IMR-90 (cell line): ENCODE measurements at regions not wholly inside any gene's neighbourhood (a gene's known extent, or its start where the extent isn't known, plus 50 kb on each side); places are given as distances from the start of the nearest gene placed in this dataset.

Experiments
- ATAC-seq: fragments of 200-7000 bp; cut with Tn5 transposase; 2 replicates; pipeline ENCODE4 v1.9.1; 2020; ENCODE audit warnings: low read depth, mild to moderate bottlenecking, moderate library complexity
- BruUV-seq: library from RNA; stranded (reverse); fragments of 400-500 nt; replicated peaks from 2 replicates; lab custom pipeline; 2021; lab: Mats Ljungman, UMichigan
- CTCF ChIA-PET: fragments of 300-600 bp; formaldehyde crosslinking; extraction: SDS; loops from one replicate; lab custom pipeline; 2021; ENCODE audit warnings: antibody characterized with exemption; lab: Yijun Ruan, JAX
- POLR2A ChIA-PET: fragments of 300-600 bp; sonication (Branson Sonifier 250); formaldehyde crosslinking; loops from one replicate; lab custom pipeline; 2022; ENCODE audit warnings: antibody characterized with exemption; ENCODE audit not compliant: unreplicated experiment; lab: Charles Lee
- DNase-seq: peaks from one replicate; pipeline ENCODE4 v3.0.0; 2013
- H2AFZ ChIP-seq: replicated peaks from 2 replicates; pipeline ENCODE3; 2013; ENCODE audit warnings: low read length, mild to moderate bottlenecking; ENCODE audit not compliant: poor library complexity
- H2AK5ac ChIP-seq: 2 replicates; pipeline ENCODE4 v1.6.1; 2013; ENCODE audit warnings: low read depth, low read length, inconsistent platforms
- H2AK9ac ChIP-seq: replicated peaks from 2 replicates; pipeline ENCODE3; 2013; ENCODE audit warnings: mild to moderate bottlenecking, low read depth, low read length, moderate library complexity; ENCODE audit not compliant: poor library complexity
- H2BK120ac ChIP-seq: 2 replicates; pipeline ENCODE4 v1.6.1; 2013; ENCODE audit warnings: low read depth, low read length, inconsistent platforms
- H2BK15ac ChIP-seq: 3 replicates; pipeline ENCODE4 v1.6.1; 2013; ENCODE audit warnings: low read depth, low read length, inconsistent platforms
- H2BK20ac ChIP-seq: 2 replicates; pipeline ENCODE4 v1.6.1; 2013; ENCODE audit warnings: low read depth, mild to moderate bottlenecking, inconsistent platforms, low read length, moderate library complexity
- H2BK5ac ChIP-seq: 2 replicates; pipeline ENCODE4 v1.6.1; 2013; ENCODE audit warnings: mild to moderate bottlenecking, low read depth, low read length, inconsistent platforms; ENCODE audit not compliant: poor library complexity, severe bottlenecking
- H3K14ac ChIP-seq: replicated peaks from 2 replicates; pipeline ENCODE4 v1.6.1; 2013; ENCODE audit warnings: low read depth, low read length, inconsistent platforms
- H3K18ac ChIP-seq: 2 replicates; pipeline ENCODE4 v1.6.1; 2013; ENCODE audit warnings: low read depth, low read length, control low read depth
- H3K23ac ChIP-seq: 2 replicates; pipeline ENCODE4 v1.6.1; 2013; ENCODE audit warnings: low read depth, low read length, inconsistent platforms
- H3K27ac ChIP-seq: 2 replicates; pipeline ENCODE4 v1.5.1; 2013; ENCODE audit warnings: mild to moderate bottlenecking, control low read depth, low read length; ENCODE audit not compliant: insufficient read depth
- H3K27me3 ChIP-seq: 2 replicates; pipeline ENCODE4 v1.6.1; 2013; ENCODE audit warnings: low read length; ENCODE audit not compliant: control insufficient read depth, insufficient read depth
- H3K36me3 ChIP-seq: 2 replicates; pipeline ENCODE4 v1.6.1; 2013; ENCODE audit warnings: low read length, mixed read lengths; ENCODE audit not compliant: control insufficient read depth, insufficient read depth
- H3K4ac ChIP-seq: 2 replicates; pipeline ENCODE4 v1.6.1; 2013; ENCODE audit warnings: low read depth, low read length, inconsistent platforms
- H3K4me1 ChIP-seq: 2 replicates; pipeline ENCODE4 v1.6.1; 2013; ENCODE audit warnings: low read length, mixed read lengths; ENCODE audit not compliant: control insufficient read depth, insufficient read depth
- H3K4me2 ChIP-seq: 2 replicates; pipeline ENCODE4 v1.6.1; 2013; ENCODE audit warnings: low read depth, mild to moderate bottlenecking, control low read depth, low read length, moderate library complexity
- H3K4me3 ChIP-seq: 2 replicates; pipeline ENCODE4 v1.5.1; 2013; ENCODE audit warnings: low read depth, mild to moderate bottlenecking, control low read depth, low read length, moderate library complexity; ENCODE audit not compliant: insufficient read depth
- H3K56ac ChIP-seq: 2 replicates; pipeline ENCODE4 v1.6.1; 2013; ENCODE audit warnings: low read length, inconsistent platforms; ENCODE audit not compliant: insufficient read depth; ENCODE audit errors: extremely low read depth
- H3K79me1 ChIP-seq, 2 experiments: 2 replicates each; pipeline ENCODE4 v1.6.1; 2013; ENCODE audit warnings: low read length in 2 of 2, inconsistent platforms in 1 of 2, low read depth in 1 of 2
- H3K9ac ChIP-seq: 2 replicates; pipeline ENCODE4 v1.6.1; 2013; ENCODE audit warnings: low read depth, low read length, control low read depth
- H3K9me1 ChIP-seq: 2 replicates; pipeline ENCODE4 v1.6.1; 2013; ENCODE audit warnings: low read length, inconsistent platforms; ENCODE audit not compliant: insufficient read depth
- H3K9me3 ChIP-seq: 2 replicates; pipeline ENCODE4 v1.6.1; 2013; ENCODE audit warnings: low read length; ENCODE audit not compliant: control insufficient read depth, insufficient read depth
- H4K20me1 ChIP-seq: 2 replicates; pipeline ENCODE4 v1.6.1; 2013; ENCODE audit warnings: low read length, inconsistent platforms; ENCODE audit not compliant: insufficient read depth
- H4K5ac ChIP-seq: 2 replicates; pipeline ENCODE4 v1.6.1; 2013; ENCODE audit warnings: mild to moderate bottlenecking, low read depth, low read length, control low read depth
- H4K8ac ChIP-seq, 2 experiments: 2 replicates each; pipeline ENCODE4 v1.6.1; 2013; ENCODE audit warnings: low read depth in 2 of 2, low read length in 2 of 2, control low read depth in 1 of 2, inconsistent platforms in 1 of 2
- H4K91ac ChIP-seq: 2 replicates; pipeline ENCODE4 v1.6.1; 2013; ENCODE audit warnings: low read depth, low read length, inconsistent platforms; ENCODE audit not compliant: insufficient read depth
- CEBPB ChIP-seq: IDR thresholded peaks from 2 replicates; pipeline ENCODE4 v1.6.1; 2012; ENCODE audit warnings: low read depth, low read length, improper control_type of control experiment
- POLR2A ChIP-seq: IDR thresholded peaks from 2 replicates; pipeline ENCODE4 v1.6.1; 2012; ENCODE audit warnings: mild to moderate bottlenecking, low read depth, low read length
- RAD21 ChIP-seq: IDR thresholded peaks from 2 replicates; pipeline ENCODE4 v1.6.1; 2012; ENCODE audit warnings: low read length, improper control_type of control experiment
- RCOR1 ChIP-seq: IDR thresholded peaks from 2 replicates; pipeline ENCODE4 v1.6.1; 2012; ENCODE audit warnings: mild to moderate bottlenecking, low read length, improper control_type of control experiment; ENCODE audit not compliant: insufficient replicate concordance
- SMC3 ChIP-seq: fragments of 150-350 bp; IDR thresholded peaks from 2 replicates; pipeline ENCODE4 v1.6.1; 2016; ENCODE audit warnings: low read depth, mild to moderate bottlenecking, antibody characterized with exemption, low read length, moderate library complexity
- WGBS, 2 experiments: methylation state at CpG; one replicate each; pipeline versions ENCODE4 v1.1.5 to v1.1.7; 2013; ENCODE audit warnings: missing lambda C conversion rate in 2 of 2; ENCODE audit not compliant: insufficient read length in 1 of 2; ENCODE audit errors: extremely low coverage in 2 of 2; 5-methylcytosine and 5-hydroxymethylcytosine counted together
- dilution Hi-C: fragments of 300-500 bp; cut with HindIII; formaldehyde crosslinking; loops from one replicate; pipeline ENCODE4 v1.14.3; 2018; ENCODE audit warnings: low sequenced_read_pairs; ENCODE audit not compliant: unreplicated experiment
- in situ Hi-C: fragments of 300-500 bp; cut with MboI; formaldehyde crosslinking; loops from 3 replicates; pipeline ENCODE4 v1.14.3; 2019; ENCODE audit warnings: low sequenced_read_pairs, inconsistent platforms, mixed read lengths
- intact Hi-C: fragments of 100-400 bp; cut with micrococcal nuclease; formaldehyde crosslinking; loops from 2 replicates; pipeline ENCODE4 v1.10.0; 2022
- TF ChIP-seq, protein P1 (sequence below): fragments of 150-350 bp; IDR thresholded peaks from 2 replicates; pipeline ENCODE4 v1.6.1; 2017; ENCODE audit warnings: mild to moderate bottlenecking, antibody characterized with exemption, low read length, low read depth
- TF ChIP-seq, protein P2 (sequence below): conservative IDR thresholded peaks from 2 replicates; pipeline ENCODE4 v1.5.1; 2012; ENCODE audit warnings: mild to moderate bottlenecking, low read depth, low read length, improper control_type of control experiment
- TF ChIP-seq, protein P3 (sequence below): fragments of 150-350 bp; IDR thresholded peaks from 2 replicates; pipeline ENCODE4 v1.6.1; 2016; ENCODE audit warnings: low read depth, mild to moderate bottlenecking, low read length, moderate library complexity, borderline replicate concordance

DNA sequence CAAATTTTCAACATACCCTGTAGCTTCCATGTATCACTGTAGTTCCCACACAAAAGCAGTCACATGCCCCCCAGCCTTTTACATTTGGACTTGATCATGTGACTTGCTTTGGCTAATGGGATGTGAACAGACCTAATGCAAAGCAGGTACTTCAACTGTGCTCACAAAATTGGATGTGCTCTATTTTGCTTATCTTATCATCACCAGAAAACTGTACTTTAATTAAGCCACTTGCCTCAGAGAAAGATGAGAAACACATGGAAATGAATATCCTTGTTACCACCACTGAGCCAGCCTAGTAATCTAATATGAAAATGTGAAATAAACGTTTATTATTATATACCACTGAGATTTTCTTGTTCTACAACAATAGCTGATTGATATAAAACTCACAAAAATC lies 402.7 kb upstream of the HTR2C start:
- ATAC-seq = no peak
- Histone ChIP-seq H3K14ac (no peak overlapping the region), H4K8ac (no peak overlapping the region), H3K79me1 (no peaks in the 10 kb centered on the region), H2BK5ac (no peak overlapping the region), H3K4me3 (no peak overlapping the region), H3K27me3 (no peaks in the 10 kb centered on the region; the same call in 1 of the 2 replicates), H2AK9ac (no peak overlapping the region), H4K91ac (no peak overlapping the region), H2BK15ac (no peak overlapping the region), H3K36me3 (no peaks in the 10 kb centered on the region), H2BK120ac (no peak overlapping the region), H2BK20ac (no peak overlapping the region), H3K4me2 (no peak overlapping the region), H2AFZ (no peak overlapping the region), H3K9ac (no peak overlapping the region), H3K4ac (no peak overlapping the region), H3K4me1 (no peaks in the 10 kb centered on the region), H2AK5ac (no peak overlapping the region), H3K56ac (no peak overlapping the region), H4K20me1 (no peaks in the 10 kb centered on the region), H3K27ac (no peak overlapping the region), H4K5ac (no peak overlapping the region), H3K18ac (no peak overlapping the region), H3K23ac (no peak overlapping the region), H3K9me1 (no peaks in the 10 kb centered on the region), H3K9me3 (no peaks in the 10 kb centered on the region; the same call in 1 of the 2 replicates)
- no peak for TF ChIP-seq POLR2A
- TF ChIP-seq, protein P1, sequence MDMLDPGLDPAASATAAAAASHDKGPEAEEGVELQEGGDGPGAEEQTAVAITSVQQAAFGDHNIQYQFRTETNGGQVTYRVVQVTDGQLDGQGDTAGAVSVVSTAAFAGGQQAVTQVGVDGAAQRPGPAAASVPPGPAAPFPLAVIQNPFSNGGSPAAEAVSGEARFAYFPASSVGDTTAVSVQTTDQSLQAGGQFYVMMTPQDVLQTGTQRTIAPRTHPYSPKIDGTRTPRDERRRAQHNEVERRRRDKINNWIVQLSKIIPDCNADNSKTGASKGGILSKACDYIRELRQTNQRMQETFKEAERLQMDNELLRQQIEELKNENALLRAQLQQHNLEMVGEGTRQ = no peak
- TF ChIP-seq, protein P2, sequence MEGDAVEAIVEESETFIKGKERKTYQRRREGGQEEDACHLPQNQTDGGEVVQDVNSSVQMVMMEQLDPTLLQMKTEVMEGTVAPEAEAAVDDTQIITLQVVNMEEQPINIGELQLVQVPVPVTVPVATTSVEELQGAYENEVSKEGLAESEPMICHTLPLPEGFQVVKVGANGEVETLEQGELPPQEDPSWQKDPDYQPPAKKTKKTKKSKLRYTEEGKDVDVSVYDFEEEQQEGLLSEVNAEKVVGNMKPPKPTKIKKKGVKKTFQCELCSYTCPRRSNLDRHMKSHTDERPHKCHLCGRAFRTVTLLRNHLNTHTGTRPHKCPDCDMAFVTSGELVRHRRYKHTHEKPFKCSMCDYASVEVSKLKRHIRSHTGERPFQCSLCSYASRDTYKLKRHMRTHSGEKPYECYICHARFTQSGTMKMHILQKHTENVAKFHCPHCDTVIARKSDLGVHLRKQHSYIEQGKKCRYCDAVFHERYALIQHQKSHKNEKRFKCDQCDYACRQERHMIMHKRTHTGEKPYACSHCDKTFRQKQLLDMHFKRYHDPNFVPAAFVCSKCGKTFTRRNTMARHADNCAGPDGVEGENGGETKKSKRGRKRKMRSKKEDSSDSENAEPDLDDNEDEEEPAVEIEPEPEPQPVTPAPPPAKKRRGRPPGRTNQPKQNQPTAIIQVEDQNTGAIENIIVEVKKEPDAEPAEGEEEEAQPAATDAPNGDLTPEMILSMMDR = no peak
- no peak for TF ChIP-seq SMC3
- no peak for TF ChIP-seq CEBPB
- TF ChIP-seq RCOR1 = no peak
- TF ChIP-seq RAD21 = no peak
- TF ChIP-seq, protein P3, sequence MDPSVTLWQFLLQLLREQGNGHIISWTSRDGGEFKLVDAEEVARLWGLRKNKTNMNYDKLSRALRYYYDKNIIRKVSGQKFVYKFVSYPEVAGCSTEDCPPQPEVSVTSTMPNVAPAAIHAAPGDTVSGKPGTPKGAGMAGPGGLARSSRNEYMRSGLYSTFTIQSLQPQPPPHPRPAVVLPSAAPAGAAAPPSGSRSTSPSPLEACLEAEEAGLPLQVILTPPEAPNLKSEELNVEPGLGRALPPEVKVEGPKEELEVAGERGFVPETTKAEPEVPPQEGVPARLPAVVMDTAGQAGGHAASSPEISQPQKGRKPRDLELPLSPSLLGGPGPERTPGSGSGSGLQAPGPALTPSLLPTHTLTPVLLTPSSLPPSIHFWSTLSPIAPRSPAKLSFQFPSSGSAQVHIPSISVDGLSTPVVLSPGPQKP = no peak
- CTCF ChIA-PET = no interaction called here
- no TSS peak for BruUV-seq
- dilution Hi-C loops (no loop called here), intact Hi-C loops (no loop called here), in situ Hi-C loops (no loop called here)
- no peak for DNase-seq
- POLR2A ChIA-PET = no interaction called here
- WGBS, 2 experiments = no CpG with 5 or more reads among the region's 1 CpG
